ENCODE measurements at regions not wholly inside any gene's neighbourhood (a gene's known extent, or its start where the extent isn't known, plus 50 kb on each side); places are given as distances from the start of the nearest gene placed in this dataset.
"Not testable (repeated sequence)": the region's sequence is repeated elsewhere in the genome, so short reads cannot be mapped to it uniquely, and the experiment has no call there.

DNA sequence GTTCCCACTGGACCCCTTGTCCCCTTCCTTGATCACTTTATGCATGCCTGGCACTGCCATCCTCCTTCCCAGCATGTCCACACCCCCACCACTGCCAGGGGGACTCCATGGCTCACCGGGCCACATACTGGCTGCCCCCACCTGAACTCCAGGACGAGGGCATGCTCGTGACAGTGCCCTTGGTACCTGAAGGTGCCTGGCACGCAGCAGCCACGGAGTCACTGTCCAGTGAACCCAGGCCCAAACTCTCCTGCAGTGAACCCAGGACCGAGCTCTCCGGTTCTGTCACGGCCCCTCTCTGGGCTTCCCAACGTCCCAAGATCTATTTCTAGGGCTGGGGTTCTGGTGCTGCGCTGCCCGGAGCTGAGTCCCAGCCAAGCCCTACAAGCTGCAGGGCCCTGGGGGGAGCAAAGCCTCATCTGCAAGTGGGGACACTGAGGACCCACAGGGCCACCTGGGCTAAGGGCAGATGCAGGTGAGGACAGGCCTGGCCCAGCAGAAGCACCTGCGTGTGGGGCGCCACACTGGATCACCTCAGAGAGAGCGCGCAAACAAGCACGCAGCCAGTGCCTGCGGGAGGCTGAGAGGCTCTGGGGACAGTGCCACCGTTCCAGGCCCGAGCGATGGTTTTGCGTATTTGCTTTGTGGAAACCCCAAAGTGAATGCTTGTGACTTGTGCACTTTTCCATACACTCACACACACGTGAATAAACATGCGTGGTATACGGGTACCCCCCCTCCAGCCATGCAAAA is 5406.3 kb upstream of the TPTE start:
- H3K27me3 Mint-ChIP-seq (ENCODE audit: unreplicated experiment); H3K4me1 Mint-ChIP-seq (ENCODE audit: low read depth, unreplicated experiment); BruUV-seq (replicated peaks); H3K36me3 Mint-ChIP-seq (ENCODE audit: insufficient read depth, unreplicated experiment); DNase-seq; CTCF ChIA-PET; H3K27ac Mint-ChIP-seq (ENCODE audit: unreplicated experiment); H3K9me3 Mint-ChIP-seq (ENCODE audit: low read depth, unreplicated experiment); H3K4me3 Mint-ChIP-seq (ENCODE audit: low read depth, unreplicated experiment); intact Hi-C loops (cut with micrococcal nuclease; ENCODE audit: unreplicated experiment): not testable (repeated sequence)

DNA sequence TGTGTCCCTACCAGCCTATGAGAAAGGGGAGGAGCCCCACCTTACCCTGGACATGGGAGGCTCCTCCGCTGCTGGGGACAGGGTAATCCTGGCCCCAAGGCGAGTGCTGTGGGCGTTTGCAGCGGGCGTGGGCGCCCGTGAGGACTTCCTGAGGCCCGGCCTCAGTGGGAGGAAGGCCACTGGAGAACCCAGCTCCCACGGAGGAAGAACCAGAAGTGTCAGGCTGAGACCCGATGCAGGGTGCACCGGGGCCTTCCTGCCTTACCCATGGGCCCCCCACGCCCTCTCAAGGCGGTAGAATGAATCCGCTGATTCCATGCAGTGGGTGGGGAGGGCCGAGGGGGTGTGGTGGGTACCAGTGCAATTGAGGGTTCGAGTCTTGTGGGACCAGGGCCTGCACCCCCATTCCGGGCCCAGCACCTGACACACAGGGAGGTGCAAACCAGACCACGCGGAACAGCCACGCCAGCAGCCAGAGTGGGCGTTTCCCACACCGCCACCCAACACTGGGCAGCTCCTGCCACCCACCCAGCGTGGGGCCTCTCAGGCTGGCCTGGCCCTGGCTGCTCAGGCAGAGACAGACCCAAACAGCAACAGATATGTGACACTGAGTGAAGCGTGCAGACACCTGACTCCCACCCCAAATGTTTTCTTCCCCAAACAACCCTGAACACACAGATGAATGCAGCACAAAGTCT is 5405.6 kb upstream of the TPTE start:
- H3K27ac Mint-ChIP-seq (ENCODE audit: unreplicated experiment); CTCF ChIA-PET; H3K27me3 Mint-ChIP-seq (ENCODE audit: unreplicated experiment); BruUV-seq (replicated peaks); H3K9me3 Mint-ChIP-seq (ENCODE audit: low read depth, unreplicated experiment); DNase-seq; intact Hi-C loops (cut with micrococcal nuclease; ENCODE audit: unreplicated experiment); H3K4me3 Mint-ChIP-seq (ENCODE audit: low read depth, unreplicated experiment); H3K4me1 Mint-ChIP-seq (ENCODE audit: low read depth, unreplicated experiment); H3K36me3 Mint-ChIP-seq (ENCODE audit: insufficient read depth, unreplicated experiment): not testable (repeated sequence)

- H3K9me3 Mint-ChIP-seq (ENCODE audit: low read depth, unreplicated experiment); H3K27me3 Mint-ChIP-seq (ENCODE audit: unreplicated experiment); DNase-seq; CTCF ChIA-PET; H3K4me1 Mint-ChIP-seq (ENCODE audit: low read depth, unreplicated experiment); H3K27ac Mint-ChIP-seq (ENCODE audit: unreplicated experiment); BruUV-seq (replicated peaks); intact Hi-C loops (cut with micrococcal nuclease; ENCODE audit: unreplicated experiment); H3K36me3 Mint-ChIP-seq (ENCODE audit: insufficient read depth, unreplicated experiment); H3K4me3 Mint-ChIP-seq (ENCODE audit: low read depth, unreplicated experiment): not testable (repeated sequence)
Measured at GRCh38 chr21:5116344-5117123, 5404.8 kb upstream of the TPTE start.

GRCh38 chr21:5117135-5117534 is 5404.2 kb upstream of the TPTE start:
- H3K27me3 Mint-ChIP-seq (ENCODE audit: unreplicated experiment); H3K4me3 Mint-ChIP-seq (ENCODE audit: low read depth, unreplicated experiment); CTCF ChIA-PET; H3K27ac Mint-ChIP-seq (ENCODE audit: unreplicated experiment); H3K9me3 Mint-ChIP-seq (ENCODE audit: low read depth, unreplicated experiment); H3K36me3 Mint-ChIP-seq (ENCODE audit: insufficient read depth, unreplicated experiment); H3K4me1 Mint-ChIP-seq (ENCODE audit: low read depth, unreplicated experiment); DNase-seq; BruUV-seq (replicated peaks); intact Hi-C loops (cut with micrococcal nuclease; ENCODE audit: unreplicated experiment): not testable (repeated sequence)

DNA sequence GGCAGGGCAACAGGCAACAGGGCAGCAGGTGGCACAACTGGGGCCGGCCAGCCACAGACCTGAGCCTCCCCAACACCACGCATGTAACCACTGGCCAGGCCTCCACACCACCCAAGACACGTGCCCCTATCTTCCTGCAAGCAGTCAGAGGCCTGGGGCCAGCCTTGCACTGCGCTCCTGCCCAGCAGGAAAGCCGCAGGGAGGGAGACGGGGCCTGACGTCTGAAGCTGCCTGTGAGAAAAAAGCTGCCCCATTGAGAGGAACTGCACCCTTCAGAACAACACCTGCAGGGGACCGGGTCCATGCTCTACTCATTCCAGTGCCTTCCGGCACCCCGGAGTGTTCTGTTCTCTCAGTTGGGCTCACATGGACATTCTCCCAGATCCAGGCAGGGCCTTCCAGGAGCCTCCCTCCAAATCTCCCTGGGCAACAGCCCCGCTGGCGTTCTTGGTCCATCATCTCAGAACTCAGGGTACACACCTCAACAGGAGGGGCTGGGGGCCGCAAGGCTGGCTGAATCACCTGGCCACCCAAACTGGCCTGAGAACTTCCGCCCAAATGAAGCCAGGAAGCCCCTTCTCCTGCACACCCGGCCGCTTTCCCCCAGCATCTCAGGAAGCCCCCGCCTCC is 5403.6 kb upstream of the TPTE start:
- DNase-seq; intact Hi-C loops (cut with micrococcal nuclease; ENCODE audit: unreplicated experiment); H3K27me3 Mint-ChIP-seq (ENCODE audit: unreplicated experiment); H3K36me3 Mint-ChIP-seq (ENCODE audit: insufficient read depth, unreplicated experiment); CTCF ChIA-PET; BruUV-seq (replicated peaks); H3K4me1 Mint-ChIP-seq (ENCODE audit: low read depth, unreplicated experiment); H3K9me3 Mint-ChIP-seq (ENCODE audit: low read depth, unreplicated experiment); H3K4me3 Mint-ChIP-seq (ENCODE audit: low read depth, unreplicated experiment); H3K27ac Mint-ChIP-seq (ENCODE audit: unreplicated experiment): not testable (repeated sequence)

GRCh38 chr21:5118296-5118679 is 5403.1 kb upstream of the TPTE start:
- DNase-seq; CTCF ChIA-PET; BruUV-seq (replicated peaks); H3K27ac Mint-ChIP-seq (ENCODE audit: unreplicated experiment); H3K4me1 Mint-ChIP-seq (ENCODE audit: low read depth, unreplicated experiment); H3K36me3 Mint-ChIP-seq (ENCODE audit: insufficient read depth, unreplicated experiment); H3K9me3 Mint-ChIP-seq (ENCODE audit: low read depth, unreplicated experiment); H3K4me3 Mint-ChIP-seq (ENCODE audit: low read depth, unreplicated experiment); H3K27me3 Mint-ChIP-seq (ENCODE audit: unreplicated experiment); intact Hi-C loops (cut with micrococcal nuclease; ENCODE audit: unreplicated experiment): not testable (repeated sequence)

GRCh38 chr21:5119179-5119578 is 5402.2 kb upstream of the TPTE start:
- H3K36me3 Mint-ChIP-seq (ENCODE audit: insufficient read depth, unreplicated experiment); DNase-seq; intact Hi-C loops (cut with micrococcal nuclease; ENCODE audit: unreplicated experiment); H3K9me3 Mint-ChIP-seq (ENCODE audit: low read depth, unreplicated experiment); H3K27ac Mint-ChIP-seq (ENCODE audit: unreplicated experiment); H3K4me3 Mint-ChIP-seq (ENCODE audit: low read depth, unreplicated experiment); H3K4me1 Mint-ChIP-seq (ENCODE audit: low read depth, unreplicated experiment); BruUV-seq (replicated peaks); CTCF ChIA-PET; H3K27me3 Mint-ChIP-seq (ENCODE audit: unreplicated experiment): not testable (repeated sequence)

DNA sequence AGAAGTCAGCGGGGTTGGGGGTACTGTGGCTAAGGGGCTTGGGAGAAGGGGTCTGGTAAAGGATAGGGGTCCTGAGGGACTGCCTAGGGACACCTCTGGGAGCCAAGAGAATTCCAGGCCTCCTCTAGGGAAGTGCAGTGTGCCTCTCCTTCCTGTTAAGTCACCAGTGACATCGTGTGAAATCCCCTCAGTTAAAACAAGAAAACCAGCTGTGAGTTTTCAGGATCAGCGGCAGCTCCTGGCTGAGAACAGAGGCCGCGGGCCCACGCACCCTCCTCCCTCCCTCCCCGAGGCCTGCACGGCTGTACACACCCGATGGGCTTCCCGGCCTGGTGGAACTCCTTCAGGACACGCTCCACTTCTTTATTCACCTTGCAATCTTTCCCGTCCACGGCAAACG is 5400.0 kb upstream of the TPTE start:
- BruUV-seq (replicated peaks); H3K27ac Mint-ChIP-seq (ENCODE audit: unreplicated experiment); H3K9me3 Mint-ChIP-seq (ENCODE audit: low read depth, unreplicated experiment); intact Hi-C loops (cut with micrococcal nuclease; ENCODE audit: unreplicated experiment); H3K27me3 Mint-ChIP-seq (ENCODE audit: unreplicated experiment); H3K4me3 Mint-ChIP-seq (ENCODE audit: low read depth, unreplicated experiment); DNase-seq; H3K4me1 Mint-ChIP-seq (ENCODE audit: low read depth, unreplicated experiment); H3K36me3 Mint-ChIP-seq (ENCODE audit: insufficient read depth, unreplicated experiment); CTCF ChIA-PET: not testable (repeated sequence)

DNA sequence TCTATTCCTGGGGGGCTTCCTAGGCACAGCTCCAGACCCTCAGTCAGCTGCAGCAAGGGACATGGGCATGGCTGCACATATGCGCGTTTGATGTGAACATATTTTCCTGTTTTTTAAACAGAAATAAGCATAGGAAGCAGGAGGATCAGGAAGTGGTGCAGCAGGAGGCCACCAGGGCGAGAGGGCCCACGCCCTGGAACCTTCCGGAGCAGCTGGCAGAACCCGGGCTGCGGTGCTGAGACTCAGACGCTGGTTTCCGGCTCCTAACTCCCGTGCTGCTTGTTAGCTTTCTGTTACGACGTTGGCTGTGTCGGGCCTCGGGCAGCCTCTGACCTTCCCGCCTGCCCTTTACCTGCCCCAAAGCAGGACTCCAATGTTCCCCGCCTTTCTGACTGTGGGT is 5399.5 kb upstream of the TPTE start:
- H3K9me3 Mint-ChIP-seq (ENCODE audit: low read depth, unreplicated experiment); CTCF ChIA-PET; intact Hi-C loops (cut with micrococcal nuclease; ENCODE audit: unreplicated experiment); H3K36me3 Mint-ChIP-seq (ENCODE audit: insufficient read depth, unreplicated experiment); H3K27me3 Mint-ChIP-seq (ENCODE audit: unreplicated experiment); H3K4me1 Mint-ChIP-seq (ENCODE audit: low read depth, unreplicated experiment); H3K4me3 Mint-ChIP-seq (ENCODE audit: low read depth, unreplicated experiment); BruUV-seq (replicated peaks); H3K27ac Mint-ChIP-seq (ENCODE audit: unreplicated experiment); DNase-seq: not testable (repeated sequence)

Data from Calu3 (cell line).